ENCODE measurements at regions not wholly inside any gene's neighbourhood (a gene's known extent, or its start where the extent isn't known, plus 50 kb on each side); places are given as distances from the start of the nearest gene placed in this dataset.

DNA sequence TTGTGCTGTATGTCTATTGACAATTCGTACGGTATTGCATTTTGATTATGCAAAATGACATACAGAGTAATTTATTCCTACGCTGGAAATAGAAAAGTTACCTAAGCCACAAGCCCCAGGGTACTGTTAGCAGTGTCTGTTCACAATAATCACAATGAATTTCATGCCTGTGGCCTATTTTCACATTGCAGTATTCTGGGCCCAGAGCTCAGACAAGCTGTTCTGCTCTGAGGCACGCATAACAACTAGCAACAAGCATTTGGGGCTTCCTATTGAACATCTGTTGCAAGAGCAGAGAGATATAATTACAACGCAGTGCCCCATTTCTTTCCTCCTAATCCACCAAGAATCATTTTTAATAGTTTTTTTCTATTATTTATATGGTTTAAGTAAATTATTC is 158.9 kb upstream of the SGCG start:
- TF ChIP-seq, protein P1, sequence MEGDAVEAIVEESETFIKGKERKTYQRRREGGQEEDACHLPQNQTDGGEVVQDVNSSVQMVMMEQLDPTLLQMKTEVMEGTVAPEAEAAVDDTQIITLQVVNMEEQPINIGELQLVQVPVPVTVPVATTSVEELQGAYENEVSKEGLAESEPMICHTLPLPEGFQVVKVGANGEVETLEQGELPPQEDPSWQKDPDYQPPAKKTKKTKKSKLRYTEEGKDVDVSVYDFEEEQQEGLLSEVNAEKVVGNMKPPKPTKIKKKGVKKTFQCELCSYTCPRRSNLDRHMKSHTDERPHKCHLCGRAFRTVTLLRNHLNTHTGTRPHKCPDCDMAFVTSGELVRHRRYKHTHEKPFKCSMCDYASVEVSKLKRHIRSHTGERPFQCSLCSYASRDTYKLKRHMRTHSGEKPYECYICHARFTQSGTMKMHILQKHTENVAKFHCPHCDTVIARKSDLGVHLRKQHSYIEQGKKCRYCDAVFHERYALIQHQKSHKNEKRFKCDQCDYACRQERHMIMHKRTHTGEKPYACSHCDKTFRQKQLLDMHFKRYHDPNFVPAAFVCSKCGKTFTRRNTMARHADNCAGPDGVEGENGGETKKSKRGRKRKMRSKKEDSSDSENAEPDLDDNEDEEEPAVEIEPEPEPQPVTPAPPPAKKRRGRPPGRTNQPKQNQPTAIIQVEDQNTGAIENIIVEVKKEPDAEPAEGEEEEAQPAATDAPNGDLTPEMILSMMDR (IDR thresholded peaks at IDR 0.05; ENCODE audit: extremely low read depth, insufficient read depth, missing control alignments), result no peak
- in situ Hi-C loops (cut with MboI; ENCODE audit: low pct_unique_long_range_greater_than_20kb, low sequenced_read_pairs, unreplicated experiment), result no loop called here
- DNase-seq (ENCODE audit: low spot score), result no peak

DNA sequence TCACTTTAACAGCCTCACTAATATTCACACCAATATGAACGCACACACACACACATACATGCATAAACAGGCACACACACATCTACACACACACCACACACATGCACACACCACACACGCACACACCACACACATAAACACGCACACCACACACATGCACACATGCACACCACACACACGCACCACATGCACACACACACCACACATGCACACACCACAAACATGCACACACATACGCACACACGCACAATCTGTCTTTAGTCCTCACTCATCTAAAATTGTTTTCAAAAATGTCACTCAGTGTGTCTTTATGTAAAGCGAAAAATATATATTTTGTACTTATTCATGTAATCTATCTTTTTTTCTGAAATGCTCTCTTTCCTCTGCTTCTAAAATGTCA is 158.1 kb upstream of the SGCG start:
- in situ Hi-C loops (cut with MboI; ENCODE audit: low pct_unique_long_range_greater_than_20kb, low sequenced_read_pairs, unreplicated experiment), result no loop called here
- DNase-seq (ENCODE audit: low spot score), result no peak
- TF ChIP-seq, protein P1 (IDR thresholded peaks at IDR 0.05; ENCODE audit: extremely low read depth, insufficient read depth, missing control alignments), result no peak

DNA sequence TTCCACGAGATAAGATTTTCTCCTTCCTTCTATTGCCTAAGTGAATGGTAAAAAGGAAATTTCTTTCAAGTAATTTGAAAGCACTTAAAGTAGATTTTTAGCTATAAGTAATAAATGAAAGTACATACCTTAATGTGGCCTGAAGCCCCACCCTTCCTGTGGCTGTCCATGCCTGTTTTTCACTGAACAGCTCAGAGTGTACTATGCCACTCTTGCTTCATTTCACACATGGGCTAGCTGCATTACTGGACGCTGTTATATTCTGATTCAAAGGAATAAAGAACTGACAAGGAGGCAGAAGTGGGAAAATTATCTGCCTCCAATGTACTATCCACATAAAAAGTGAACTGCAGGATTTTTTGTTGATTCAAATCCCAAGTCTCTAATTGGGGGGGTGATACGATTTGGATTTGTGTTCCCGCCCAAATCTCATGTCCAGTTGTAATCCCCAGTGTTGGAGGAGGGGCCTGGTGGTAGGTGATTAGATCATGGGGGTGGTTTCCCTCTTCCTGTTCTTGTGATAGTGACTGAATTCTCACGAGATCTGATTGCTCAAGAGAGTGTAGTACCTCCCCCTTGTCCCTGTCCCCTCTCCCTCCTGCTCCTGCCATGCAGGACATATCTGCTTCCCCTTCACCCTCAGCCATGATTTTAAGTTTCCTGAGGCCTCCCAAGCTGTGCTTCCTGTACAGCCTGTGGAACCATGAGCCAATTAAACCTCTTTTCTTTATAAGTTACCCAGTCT is 154.7 kb upstream of the SGCG start:
- in situ Hi-C loops (cut with MboI; ENCODE audit: low pct_unique_long_range_greater_than_20kb, low sequenced_read_pairs, unreplicated experiment), result loop anchor here (25.0 kb wide), 1 partner anchor 1389 kb away; no protein-coding TSS in a partner anchor
- DNase-seq (ENCODE audit: low spot score), result no peak
- TF ChIP-seq, protein P1 (IDR thresholded peaks at IDR 0.05; ENCODE audit: extremely low read depth, insufficient read depth, missing control alignments), result no peak

DNA sequence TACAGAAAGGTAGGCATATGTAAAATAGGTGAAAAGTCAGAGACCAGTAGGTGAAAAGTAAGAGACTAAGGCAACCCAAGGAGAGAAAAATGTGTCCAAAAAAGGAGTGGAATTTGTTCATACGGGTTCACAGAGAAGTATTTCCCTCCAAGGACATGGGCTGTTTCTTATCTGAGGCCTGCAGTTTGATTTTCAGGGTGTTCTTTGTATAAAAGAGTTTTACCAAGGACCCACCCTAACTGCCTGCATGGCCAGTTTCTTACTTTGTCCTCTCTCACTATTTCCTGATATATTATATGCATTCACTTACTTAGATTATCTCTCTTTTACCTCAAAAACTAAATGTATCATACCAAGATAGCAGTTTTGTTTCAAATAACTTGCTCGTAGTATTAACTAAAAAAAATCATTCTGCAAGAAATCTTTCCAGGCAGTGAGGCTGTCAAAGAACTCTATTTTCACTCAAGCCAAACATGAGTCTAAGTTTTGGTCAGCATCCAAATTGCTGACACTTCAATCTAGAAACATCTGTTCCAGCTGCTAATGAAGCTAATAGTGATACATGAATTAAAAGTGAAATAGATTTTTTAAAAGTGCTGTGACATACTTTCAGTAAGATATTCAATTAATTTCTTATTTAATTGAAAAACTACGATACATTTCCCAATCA is 141.4 kb upstream of the SGCG start:
- TF ChIP-seq, protein P1 (IDR thresholded peaks at IDR 0.05; ENCODE audit: extremely low read depth, insufficient read depth, missing control alignments), result no peak
- DNase-seq (ENCODE audit: low spot score), result no peak
- in situ Hi-C loops (cut with MboI; ENCODE audit: low pct_unique_long_range_greater_than_20kb, low sequenced_read_pairs, unreplicated experiment), result loop anchor here (25.0 kb wide), 1 partner anchor 1402 kb away; no protein-coding TSS in a partner anchor

DNA sequence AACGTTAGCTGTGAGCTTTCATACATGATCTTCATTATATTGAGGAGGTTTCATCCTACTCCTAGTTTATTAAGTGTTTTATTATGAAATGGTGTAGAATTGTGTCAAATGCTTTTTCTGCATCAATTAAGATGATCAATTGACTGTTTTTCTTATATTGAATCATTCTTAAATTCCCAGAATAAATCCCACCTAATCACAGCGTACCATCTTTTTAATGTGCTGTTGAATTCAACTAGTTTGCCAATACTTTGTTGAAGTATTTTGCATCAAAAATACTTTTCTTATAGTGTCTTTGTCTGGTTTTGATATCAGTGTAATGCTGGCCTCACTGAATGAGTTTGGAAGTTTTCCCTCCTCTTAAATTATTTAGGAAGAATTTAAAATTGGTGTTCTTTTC is 138.6 kb upstream of the SGCG start:
- no peak for DNase-seq (ENCODE audit: low spot score)
- in situ Hi-C loops (cut with MboI; ENCODE audit: low pct_unique_long_range_greater_than_20kb, low sequenced_read_pairs, unreplicated experiment), result loop anchor here (25.0 kb wide), 1 partner anchor 1405 kb away; no protein-coding TSS in a partner anchor
- TF ChIP-seq, protein P1 (IDR thresholded peaks at IDR 0.05; ENCODE audit: extremely low read depth, insufficient read depth, missing control alignments), result no peak

DNA sequence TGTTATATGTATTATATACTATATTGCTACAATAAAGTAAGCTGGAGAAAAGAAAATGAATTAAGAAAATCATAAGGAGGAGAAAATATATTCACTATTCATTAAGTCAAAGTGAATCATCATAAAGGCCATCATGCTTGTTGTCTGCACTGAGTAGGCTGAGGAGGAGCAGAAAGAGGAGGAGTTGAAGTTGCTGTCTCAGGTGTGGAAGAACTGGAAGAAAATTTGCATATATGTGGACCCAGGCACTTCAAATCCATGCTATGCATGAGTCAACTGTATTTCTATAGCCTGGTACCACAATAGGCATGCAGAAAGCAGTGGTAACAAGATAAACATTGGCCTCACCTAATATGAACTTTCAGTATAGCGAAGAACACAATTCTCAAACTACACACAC is 135.9 kb upstream of the SGCG start:
- in situ Hi-C loops (cut with MboI; ENCODE audit: low pct_unique_long_range_greater_than_20kb, low sequenced_read_pairs, unreplicated experiment), result loop anchor here (25.0 kb wide), 1 partner anchor 1408 kb away; no protein-coding TSS in a partner anchor
- DNase-seq (ENCODE audit: low spot score), result no peak
- TF ChIP-seq, protein P1 (IDR thresholded peaks at IDR 0.05; ENCODE audit: extremely low read depth, insufficient read depth, missing control alignments), result no peak

All from GM13977 (cell line).